Left renal cortex interstitium (tissue), 4 donors: ENCODE measurements at regions not wholly inside any gene's neighbourhood (a gene's known extent, or its start where the extent isn't known, plus 50 kb on each side); places are given as distances from the start of the nearest gene placed in this dataset.
"Not testable (repeated sequence)": the region's sequence is repeated elsewhere in the genome, so short reads cannot be mapped to it uniquely, and the experiment has no call there.

Source experiments
- DNase-seq, 4 donors: peaks; one replicate each; pipeline ENCODE4 v3.0.0-alpha.2; 2013; ENCODE audit warnings: low read depth in 4 of 4, low spot score in 2 of 4, missing footprints in 1 of 4

DNA sequence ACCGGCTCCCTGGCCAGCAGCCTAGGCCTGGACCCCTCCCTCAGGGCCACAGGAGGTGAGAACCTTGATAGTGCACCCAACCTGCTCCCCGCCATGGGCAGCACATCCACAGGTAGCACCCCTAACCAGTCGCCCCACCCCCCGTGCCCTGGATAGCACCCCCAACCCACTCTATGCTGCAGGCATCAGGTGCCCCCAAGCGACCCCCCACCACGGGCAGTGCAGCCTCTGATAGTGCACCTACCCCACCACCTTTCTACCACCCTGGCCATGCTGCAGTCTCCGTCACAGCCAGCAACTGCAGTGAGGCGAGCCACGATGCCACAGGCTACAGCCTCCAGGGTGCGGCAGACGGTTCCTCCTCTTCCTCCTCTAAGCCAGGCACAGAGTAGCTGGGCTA is 55.6 kb downstream of the SOWAHC start:
- no peak for DNase-seq

DNA sequence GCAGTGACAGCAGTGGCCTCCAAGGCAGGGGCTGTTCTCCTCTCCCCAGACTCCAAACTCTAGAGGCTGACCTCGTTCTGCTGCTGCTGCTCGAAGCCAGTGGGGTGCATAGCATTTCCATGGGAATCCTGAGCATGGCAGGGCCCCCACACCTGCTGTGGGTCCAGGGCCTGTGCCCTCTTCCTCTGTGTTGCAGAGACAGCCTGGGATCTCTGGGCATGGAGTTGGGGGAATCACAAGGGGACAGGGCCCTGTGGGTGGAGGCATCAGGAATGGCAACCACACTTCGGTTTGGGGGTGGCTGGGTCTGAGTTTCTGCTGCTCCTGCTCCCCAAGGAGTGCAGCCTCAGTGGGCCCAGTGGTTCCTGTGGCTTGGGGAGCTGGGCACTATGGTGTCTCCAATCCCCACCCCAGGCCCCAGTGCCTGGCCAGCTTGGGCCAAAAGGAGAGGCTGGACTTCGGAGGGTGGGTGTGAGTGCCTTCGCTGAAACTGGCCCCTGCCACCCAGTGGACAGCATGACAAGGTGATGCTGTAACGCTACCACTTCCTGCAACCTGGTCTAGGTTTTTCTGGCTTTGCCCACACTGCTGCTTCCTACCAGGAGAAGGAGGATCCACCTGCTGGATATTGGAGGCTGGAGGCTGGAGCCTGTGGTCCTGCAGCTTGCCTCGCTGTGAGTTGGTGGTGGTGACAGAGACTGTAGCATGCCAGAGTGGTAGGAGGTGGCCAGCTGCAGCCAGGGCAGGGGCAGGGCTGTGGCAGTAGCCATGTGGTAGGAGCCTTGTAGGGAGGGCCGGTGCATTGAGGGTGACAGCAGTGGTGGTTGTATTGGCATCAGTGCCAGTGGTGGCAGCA is 56.6 kb downstream of the SOWAHC start:
- DNase-seq = no peak

DNA sequence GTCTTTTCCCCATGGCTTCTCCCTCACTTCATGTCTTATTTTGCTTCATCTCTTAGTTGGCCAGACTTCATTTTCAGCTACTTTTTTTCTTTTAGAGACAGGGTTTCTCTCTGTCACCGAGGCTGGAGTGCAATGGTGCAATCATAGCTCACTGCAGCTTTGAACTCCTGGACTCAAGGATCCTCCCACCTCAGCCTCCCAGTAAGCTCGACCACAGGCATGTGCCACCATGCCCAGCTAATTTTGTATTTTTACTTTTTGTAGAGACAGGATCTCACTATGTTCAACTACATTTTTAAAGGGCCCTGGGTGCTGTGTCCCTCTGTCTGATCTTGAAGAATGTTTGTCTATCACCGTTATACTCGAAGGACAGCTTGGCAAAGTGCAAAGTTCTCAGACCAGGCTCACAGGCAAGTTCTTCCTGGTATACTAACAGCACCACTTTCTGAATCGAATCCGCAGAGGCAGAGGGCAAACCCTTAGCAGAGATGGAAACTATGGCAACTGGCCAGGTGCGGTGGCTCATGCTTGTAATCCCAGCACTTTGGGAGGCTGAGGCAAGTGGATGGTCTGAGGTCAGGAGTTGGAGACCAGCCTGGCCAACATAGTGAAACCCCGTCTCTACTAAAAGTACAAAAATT is 60.9 kb downstream of the SOWAHC start:
- no peak for DNase-seq

DNA sequence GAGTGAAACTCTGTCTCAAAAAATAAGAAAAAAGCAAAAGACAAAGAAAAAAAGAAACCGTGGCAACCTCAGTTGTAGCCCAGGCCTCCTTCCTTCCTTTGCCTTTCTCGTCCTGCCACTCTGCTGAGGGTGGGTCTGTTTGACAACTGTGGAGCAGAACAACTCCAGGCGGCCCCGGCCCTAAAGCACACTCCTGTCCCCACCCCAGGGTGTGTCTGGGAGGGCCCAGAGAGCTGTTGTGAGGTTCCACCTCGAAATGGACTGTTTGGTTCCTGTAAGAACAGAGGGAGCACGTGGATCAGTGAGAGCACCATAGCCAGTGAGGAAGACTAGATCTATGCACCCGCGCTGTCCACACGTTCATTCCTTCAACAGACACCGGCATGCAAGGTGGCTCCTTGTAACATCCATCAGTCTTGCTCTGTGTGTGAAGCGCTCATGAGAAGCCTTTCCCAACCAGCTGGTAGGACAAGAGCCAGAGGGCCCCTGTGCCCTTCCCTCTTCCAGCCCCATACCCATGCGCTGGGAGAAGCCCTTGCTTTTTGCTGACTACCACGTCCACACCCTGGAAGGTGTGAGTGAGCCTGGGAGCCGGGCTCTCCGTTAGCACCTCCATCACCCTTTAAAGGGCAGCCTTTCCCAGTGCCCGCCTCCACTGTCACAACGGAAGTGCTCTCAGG is 61.6 kb downstream of the SOWAHC start:
- no peak for DNase-seq

DNA sequence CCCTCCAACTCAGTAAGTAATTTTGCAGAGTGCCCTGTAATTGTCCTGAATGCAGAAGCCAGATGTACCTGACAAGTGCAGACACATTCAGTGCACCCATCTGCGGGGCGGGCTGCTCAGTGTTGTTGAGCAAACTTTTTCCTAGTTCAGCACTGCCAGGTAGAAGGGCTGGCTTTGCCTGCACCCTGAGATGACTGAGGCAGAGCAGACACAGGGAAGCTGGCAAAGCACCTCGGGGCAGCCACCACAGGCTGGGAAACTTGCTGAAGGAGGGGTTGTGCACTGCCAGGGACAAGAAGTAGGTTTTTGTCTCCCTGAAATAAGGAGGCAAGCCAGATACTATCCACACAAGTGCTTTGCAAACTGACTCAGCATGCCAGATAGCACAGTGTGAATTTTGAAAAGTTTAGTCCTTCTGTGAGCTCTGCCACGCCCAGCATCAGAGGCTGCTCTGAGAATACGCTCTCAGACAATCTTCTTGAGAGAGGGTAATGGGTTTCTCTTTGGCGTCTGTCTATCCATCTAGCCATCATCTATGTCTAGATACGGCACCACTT is 62.3 kb downstream of the SOWAHC start:
- DNase-seq = no peak

DNA sequence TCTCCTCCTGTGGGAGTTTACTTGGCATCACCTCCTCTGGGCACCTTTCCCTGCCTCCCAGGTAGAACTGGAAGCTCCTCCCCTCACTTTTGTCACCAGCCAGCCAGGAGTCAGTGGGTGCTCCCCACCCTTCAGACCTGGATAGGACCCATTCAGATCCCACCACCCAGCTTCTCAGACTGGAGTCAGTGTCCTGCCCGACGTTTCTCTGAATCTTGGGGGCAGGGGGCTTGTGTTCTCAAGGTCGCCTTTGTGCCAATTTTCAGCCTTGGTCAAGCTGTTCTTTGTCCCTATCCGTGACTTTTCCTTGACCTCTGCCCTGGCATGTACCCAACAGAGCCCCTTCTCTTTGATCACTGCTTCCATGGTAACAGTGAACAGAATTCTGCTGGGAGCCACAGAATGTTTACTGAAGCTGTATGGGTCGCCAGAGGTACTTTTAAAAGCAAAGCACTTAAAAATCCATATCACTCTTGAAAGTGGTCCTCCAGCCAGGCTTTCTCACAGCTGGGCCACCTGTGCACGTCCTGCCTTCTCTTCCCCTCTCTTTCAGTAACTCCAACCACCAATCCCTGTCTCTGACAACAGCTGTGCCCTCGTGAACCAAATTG is 63.1 kb downstream of the SOWAHC start:
- DNase-seq = not testable (repeated sequence)

DNA sequence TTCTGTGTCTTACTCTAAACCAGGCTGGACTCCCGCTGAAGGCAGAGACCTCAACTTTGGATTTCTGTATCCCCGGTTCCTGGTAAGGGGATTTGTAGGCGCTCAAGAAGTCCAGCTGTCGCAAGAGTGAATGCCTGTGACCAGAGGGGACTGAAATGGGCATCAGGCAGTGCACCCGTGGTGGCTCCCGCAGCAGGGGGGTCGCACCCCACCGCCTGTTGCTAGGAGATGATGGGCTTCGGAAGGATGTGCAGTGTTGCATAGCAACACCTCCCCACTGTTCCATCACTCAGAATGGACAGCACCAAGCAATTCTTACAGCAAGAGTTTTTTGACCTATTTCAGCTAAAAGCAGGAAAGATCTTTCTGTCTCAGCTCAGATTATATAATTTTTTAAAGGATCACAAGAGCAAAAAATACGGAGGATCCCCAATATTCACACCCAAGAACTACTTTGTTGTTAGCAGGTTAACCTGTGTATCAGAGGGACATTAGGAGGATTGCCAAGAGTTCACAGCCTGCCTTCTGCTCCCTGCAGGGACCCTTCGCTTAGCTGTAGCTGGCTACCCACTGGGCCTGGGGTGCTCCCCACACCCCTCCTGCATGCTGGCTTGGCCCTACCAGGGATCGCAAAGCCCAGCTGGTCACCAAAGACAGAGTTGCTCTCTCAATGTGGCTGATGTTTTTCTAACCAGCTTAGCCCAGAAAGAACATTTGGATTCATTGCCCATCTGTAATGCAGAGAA is 63.8 kb downstream of the SOWAHC start:
- no peak for DNase-seq

DNA sequence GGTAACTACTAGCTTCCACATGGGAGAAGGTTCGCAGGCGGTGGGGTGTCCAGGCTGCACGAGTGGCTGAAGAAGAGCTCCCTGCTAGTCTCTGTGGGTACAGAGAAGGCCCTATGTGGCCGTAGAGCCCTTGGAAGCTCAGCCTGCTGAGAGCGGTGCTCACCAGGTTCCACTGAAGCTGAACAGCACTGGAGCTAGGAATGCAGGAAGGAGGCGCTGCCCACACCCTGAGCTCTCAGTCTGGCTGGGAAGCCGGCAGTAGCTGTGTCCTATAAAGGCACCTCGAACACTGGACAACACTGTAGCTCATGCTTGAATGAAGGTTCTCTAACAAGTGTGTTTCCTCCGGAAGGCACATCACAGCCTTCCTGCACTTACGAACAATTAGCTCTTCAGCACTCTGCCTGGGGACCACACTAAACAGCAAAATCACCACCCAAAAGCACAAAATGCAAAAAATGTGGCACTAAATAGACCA is 64.6 kb downstream of the SOWAHC start:
- DNase-seq = not testable (repeated sequence)

DNA sequence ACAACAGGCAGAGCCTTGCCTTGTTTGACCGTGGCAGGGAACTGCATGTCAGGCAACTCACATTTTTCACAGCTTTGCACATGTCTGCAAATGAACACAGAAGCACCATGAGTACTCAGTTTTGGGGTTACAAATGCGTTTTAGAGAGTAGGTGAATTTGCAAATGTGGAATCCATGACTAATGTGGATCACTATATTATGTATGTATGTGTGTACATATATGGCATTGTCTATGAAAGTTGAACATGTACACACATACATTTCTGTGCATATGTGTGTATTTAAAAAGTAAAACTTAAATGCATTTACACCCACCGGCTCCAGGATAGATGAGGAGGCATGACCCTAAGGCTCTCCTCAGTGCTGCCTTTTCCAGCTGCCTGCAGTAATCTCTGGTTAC is 65.1 kb downstream of the SOWAHC start:
- DNase-seq = no peak

DNA sequence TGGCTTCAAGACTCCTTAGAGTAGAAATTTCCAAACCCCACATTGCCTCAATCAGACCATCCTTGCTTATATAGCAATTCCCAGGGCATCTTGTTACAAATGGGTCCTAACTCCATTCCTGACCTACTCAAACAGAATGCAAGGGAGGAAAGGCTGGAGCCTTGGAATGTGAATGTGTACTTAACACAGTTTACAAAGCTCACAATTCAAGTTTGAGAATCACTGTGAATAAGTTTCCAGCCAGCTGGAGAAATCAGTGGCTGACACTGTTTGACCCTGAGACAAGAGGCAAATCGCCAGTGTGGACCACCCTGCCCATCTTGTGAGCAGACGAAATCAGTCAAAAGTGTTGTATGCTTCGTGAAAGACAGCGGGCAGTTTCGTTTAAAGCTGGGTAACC is 65.5 kb downstream of the SOWAHC start:
- no peak for DNase-seq

DNA sequence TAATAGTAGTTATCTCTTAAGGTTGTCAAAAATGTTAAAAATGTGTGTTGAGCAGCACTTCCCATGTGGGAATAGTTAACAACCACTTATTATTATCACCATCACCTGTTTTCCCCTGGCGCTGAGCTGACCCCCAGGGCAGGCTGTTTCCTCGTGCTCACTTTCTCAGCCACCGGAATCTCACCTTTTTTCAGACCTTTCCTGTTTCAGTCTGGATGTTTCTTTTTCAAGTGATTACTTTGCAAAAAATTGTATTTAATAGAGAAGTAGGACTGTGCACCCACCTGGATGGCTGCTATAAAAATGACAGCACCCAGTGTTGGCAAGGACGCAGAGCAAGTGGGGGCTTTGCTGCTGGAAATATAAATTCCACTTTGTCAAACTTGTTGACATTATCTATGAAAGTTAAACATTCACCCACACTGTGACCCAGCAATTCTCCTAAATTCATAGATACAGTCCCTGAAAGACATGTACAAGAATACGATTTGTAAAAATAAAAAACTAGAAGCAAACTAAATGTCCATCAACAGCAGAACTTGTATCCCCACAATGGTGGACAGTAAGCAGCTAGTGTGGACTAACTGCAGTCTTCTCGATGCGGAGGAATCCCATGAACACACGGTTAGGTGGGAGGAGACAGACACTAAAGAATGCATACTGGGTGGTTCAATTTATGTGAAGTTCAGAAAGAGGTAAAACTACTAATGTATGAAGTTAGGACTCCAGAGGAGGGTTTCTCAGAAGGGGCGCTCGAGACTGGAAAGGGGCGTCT is 66.5 kb downstream of the SOWAHC start:
- no peak for DNase-seq

DNA sequence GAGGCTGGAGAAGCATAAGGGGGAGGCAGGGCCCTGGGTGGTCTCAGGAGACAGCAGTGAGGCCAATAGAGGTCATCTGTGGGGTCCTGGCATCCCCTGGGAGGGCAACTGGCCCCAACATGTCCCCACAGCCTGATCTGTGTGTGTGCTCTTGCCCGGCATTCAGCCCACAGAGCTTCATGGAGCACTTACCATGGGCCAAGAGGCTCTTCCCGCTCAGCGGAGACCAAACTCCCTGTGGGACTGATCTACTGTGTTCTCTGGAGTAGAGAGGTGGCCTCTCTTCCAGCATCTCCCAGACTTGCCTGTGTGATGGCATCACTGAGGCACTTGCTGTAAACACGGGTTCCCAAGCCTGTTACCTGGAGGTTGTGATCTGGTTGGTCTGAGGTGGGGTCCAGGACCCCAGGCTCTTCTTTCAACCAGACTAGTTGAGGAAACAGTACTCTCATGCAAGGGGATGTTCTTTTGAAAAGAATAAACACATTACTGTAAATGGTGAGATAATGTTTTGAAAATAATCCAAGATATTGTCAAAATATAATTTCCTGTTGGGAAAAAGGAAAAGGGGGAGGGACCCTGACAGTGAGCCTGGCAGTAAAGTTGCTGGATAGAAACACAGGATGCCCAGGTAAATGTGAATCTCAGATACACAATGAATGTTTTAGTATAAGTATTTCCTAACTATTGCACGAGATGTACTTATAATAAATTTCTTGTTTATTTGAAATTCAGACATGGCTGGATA is 67.6 kb downstream of the SOWAHC start:
- no peak for DNase-seq

DNA sequence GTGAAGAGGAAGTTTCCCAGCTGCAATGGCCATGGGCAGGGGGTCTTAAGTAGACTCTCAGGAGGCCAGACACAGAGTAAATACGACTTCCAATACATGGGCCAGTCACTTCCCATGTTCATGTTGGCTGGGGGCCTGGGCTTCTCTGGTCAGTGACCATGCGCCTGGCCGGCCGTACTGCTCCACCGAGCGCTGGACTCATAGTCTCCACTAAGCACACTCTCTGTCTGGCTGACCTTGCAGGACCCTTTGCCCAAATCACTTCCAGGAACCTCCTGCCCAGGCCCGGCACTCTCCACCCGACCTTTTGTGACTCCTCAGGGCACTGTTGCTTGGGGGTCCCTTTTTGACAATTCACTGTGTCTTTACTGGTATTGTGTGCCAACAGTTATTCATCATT is 69.3 kb downstream of the SOWAHC start:
- no peak for DNase-seq

DNA sequence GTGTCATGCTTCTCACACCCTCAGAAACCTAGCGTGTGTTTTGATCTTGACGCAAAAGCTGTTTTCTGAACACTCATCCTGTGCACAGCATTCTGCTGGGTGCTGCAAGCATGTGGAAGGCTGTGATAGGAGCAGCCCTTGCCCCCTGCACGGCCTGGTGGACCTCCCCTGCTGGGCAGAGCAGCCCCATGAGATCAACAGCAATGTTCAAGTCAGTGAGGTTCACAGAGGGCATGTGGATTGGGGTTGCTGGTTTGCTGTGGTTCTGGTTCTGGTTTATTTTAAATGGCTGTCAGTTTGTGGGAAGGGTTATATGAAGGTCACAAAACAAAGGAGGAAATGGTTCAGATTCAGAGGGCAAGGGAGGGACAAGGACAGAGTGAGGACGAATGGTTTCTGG is 71.3 kb downstream of the SOWAHC start:
- no peak for DNase-seq

DNA sequence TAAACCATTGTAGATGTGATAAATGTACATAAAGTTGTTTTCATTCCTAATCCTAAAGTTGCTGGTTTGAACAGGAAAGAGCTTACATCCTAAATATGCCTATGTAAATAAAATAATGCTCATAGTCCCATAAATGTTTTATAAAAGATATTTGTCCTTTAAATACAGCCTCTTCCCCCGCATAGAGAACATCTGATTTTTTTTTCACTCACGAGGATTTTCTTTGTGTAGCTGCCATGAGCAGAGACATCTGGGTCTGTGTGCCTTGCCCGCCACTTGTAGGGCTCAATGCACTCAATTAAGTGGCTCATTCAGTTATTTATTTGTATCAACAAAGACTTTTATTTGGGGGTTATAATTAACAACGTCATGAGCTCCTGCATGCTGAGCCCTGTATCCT is 72.8 kb downstream of the SOWAHC start:
- no peak for DNase-seq

DNA sequence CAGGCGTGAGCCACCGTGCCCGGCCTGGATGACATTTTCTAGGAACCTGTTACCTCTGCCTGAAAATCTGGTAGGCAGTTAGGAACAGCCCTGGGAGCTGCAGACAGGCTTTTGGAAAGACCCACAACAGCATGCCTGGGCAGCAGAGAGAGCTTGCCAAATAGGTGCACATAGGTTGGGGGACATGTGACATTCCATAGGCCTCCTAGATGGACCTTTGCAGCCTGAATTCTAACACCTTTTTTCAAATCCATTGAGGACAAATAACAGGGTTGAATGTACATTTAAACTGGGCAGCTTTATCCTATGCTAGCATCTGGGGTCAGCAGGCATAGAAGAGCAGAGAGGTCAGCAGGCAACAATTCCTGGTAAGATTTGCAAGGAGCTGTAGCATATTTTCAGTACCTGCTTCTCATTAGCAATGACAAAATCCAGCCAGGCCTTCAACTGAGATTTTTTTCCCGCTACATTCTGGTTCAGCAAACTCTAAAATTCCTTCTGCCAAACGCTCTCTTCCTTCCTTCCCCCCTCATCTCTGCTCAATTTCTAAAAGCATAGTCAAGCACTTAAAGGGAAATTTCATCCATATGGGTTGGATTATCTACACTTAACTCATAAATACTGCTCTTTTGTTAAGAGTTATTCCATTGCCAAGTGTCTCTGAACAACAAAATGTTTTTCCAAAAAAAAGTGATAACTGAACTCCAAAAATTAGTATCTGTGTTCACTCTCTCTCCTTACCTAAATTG is 75.2 kb downstream of the SOWAHC start:
- no peak for DNase-seq

DNA sequence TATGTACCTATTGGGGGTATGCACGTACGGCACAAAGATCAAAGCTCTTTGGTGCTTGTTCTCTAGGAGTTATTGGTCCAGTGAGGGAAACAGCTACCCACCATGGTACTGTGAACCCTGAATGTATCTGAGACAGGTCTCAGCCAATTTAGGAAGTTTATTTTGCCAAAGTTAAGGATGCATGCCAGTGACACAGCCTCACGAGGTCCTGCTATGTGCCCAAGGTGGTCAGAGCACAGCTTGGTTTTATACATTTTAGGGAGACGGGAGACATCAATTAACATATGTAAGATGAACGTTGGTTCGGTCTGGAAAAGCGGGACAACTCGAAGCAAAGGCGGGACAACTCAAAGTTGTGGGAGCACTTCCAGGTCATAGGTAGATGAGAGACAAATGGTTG is 75.8 kb downstream of the SOWAHC start:
- no peak for DNase-seq

DNA sequence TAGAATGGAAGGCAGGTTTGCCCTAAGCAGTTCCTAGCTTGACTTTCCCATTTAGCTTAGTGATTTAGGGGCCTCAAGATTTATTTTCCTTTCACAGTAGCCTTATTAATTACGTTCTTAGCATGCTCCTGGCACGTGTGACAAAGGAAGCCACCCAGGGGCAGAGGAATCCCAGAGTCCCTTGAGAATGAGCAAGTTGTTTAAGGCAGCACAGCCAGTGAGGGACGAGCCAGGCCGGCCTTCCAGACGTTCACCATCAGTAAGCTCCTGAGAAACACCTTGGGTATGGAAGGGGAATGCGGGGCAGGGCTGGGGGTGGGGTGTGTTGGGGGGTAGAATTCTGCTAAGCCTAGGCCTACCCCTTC is 76.3 kb downstream of the SOWAHC start:
- DNase-seq = no peak
